NCI-H82 treated with DMSO at 0.1 percent for 48 hours (cell line): ENCODE measurements at regions not wholly inside any gene's neighbourhood (a gene's known extent, or its start where the extent isn't known, plus 50 kb on each side); places are given as distances from the start of the nearest gene placed in this dataset.
"Not testable (repeated sequence)": the region's sequence is repeated elsewhere in the genome, so short reads cannot be mapped to it uniquely, and the experiment has no call there.

Experiments
- DNase-seq: peaks from one replicate; lab custom pipeline; 2025; ENCODE audit not compliant: unreplicated experiment; lab: John Stamatoyannopoulos, UW

GRCh38 chr7:91398341-91398740, 134.1 kb downstream of the FZD1 start:
- no peak for DNase-seq

GRCh38 chr7:91405092-91405788, 141.0 kb downstream of the FZD1 start:
- DNase-seq = no peak

- not testable (repeated sequence) for DNase-seq
Measured at GRCh38 chr7:91405873-91406272, 141.6 kb downstream of the FZD1 start.

GRCh38 chr7:91407942-91408341, 143.7 kb downstream of the FZD1 start:
- no peak for DNase-seq

- DNase-seq = no peak
Measured at GRCh38 chr7:91408388-91409154, 144.3 kb downstream of the FZD1 start.

- DNase-seq = no peak
Measured at GRCh38 chr7:91411060-91411459, 146.8 kb downstream of the FZD1 start.

- DNase-seq = no peak
Measured at GRCh38 chr7:91412298-91412697, 148.1 kb downstream of the FZD1 start.

GRCh38 chr7:91414734-91415133, 150.5 kb downstream of the FZD1 start:
- no peak for DNase-seq

GRCh38 chr7:91416155-91416865, 152.1 kb downstream of the FZD1 start:
- DNase-seq = peak; percentile 83

GRCh38 chr7:91420606-91421005, 156.4 kb downstream of the FZD1 start:
- peak; percentile 94 for DNase-seq

GRCh38 chr7:91421018-91421417, 156.8 kb downstream of the FZD1 start:
- no peak for DNase-seq

- peak; percentile 93 for DNase-seq
Measured at GRCh38 chr7:91424371-91424770, 160.1 kb downstream of the FZD1 start.

GRCh38 chr7:91425149-91425548, 160.9 kb downstream of the FZD1 start:
- no peak for DNase-seq

- no peak for DNase-seq
Measured at GRCh38 chr7:91427051-91427450, 162.8 kb downstream of the FZD1 start.

GRCh38 chr7:91431601-91432000, 167.4 kb downstream of the FZD1 start:
- DNase-seq = no peak

- DNase-seq = no peak
Measured at GRCh38 chr7:91434836-91435235, 170.6 kb downstream of the FZD1 start.

- DNase-seq = no peak
Measured at GRCh38 chr7:91435381-91436059, 171.3 kb downstream of the FZD1 start.

GRCh38 chr7:91436655-91437054, 172.4 kb downstream of the FZD1 start:
- DNase-seq = peak; percentile 97

- DNase-seq = not testable (repeated sequence)
Measured at GRCh38 chr7:91440198-91440597, 176.0 kb downstream of the FZD1 start.

GRCh38 chr7:91443862-91444261, 179.6 kb downstream of the FZD1 start:
- no peak for DNase-seq

- no peak for DNase-seq
Measured at GRCh38 chr7:91446819-91447218, 182.6 kb downstream of the FZD1 start.
